ENCODE measurements at regions not wholly inside any gene's neighbourhood (a gene's known extent, or its start where the extent isn't known, plus 50 kb on each side); places are given as distances from the start of the nearest gene placed in this dataset.

DNA sequence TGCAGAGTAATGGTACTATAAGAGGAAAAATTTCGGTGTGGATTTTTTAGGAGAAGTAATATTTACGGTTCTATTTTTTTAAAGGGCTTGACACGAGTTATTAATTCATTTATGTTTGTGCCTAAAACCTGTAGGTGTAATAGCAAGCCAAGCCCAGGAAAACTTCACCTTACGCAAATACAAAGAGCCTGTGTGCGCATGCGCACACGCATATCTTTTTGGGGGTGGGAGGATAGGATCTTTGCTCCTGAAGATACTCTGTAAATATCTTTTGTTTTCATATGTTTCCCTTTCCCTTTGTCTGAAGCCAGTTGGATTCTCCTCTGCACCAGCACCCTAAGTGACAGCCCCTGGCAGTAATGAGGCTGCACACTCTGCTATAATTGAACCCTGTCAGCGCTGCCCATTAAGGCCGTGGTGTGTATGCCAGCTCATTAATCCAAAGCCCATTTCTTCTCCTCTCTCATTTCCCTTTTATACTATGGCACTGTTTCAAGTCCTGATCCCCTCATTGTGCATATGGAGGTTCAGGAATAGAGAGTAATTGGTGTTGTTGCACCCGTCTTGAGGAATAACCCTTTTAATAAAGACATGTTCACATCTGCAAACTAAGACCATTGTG is 327.2 kb upstream of the E2F7 start:
- DNase-seq, result no peak

DNA sequence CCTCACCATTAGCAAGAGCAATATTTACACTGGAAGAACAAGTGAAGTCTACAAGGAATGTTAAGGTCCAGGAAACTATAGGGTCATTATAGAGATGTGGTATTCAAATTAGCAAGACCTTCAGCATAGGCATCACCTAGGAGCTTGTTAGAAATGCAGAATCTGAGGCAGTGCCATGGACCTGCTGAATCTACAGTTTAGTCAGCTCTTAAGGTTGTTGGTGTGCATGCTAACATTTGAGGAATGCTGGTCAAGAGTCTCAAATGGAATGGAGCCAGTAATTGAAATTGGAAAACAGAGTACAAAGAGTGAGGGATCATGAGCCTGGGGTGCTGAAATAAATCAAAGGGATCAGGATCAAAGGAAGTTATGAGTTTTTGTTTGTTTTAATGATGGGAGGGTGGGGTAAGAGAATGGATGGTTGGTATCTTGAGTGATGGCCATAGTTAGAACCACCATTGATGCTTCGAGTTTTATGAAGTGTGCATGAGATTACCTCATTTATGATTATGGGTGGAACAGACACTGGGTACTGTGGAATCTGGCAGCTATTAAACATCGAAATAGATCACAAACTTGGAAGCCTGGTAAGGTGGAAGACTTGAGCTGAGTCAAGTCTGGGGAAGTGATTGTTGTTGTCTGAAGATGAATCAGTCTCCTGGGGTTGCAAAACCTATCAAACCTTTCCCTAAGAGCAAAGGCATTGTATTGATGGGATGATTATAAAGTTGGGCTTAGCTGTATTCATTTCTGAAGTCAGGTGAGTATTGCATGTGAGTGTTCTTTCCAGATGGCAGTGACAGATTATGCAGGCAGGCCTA is 323.3 kb upstream of the E2F7 start:
- no peak for DNase-seq

DNA sequence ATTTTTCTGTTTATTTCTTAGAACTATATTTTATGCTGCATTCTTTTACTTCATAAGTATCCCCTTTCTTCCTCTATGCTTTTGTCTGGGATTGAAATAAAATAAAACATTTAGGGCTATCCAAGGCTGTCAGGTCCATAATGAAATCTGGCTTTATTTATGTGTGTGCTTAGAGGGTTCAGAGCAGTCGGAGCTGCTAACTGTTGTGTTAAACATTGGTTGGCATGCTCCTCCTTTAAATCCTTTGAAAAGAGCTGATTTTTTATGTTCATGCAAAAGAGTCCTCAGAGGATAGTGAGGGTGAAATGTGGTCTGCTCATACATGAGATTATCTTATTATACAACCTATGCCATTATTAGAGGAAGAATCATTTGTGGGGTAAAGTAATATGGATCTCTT is 322.3 kb upstream of the E2F7 start:
- DNase-seq, result no peak

DNA sequence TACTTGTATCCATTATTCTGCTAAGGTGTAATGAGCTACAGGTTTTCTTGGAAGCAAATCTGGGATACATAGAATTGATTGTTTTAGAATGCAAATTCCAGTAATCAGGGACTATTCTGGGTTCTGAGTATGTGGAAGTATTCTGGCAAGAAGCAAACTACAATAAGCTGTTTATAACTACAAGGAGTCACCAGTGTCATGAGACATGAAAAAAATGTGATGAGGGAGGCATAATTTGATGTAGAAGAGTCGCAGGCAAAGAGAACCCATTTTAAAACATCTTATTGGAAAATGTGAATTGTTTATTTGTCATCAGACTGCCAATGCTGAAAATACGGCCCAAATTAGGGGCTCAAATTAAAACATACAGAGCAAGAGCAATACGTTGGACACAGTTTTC is 321.8 kb upstream of the E2F7 start:
- DNase-seq, result no peak

DNA sequence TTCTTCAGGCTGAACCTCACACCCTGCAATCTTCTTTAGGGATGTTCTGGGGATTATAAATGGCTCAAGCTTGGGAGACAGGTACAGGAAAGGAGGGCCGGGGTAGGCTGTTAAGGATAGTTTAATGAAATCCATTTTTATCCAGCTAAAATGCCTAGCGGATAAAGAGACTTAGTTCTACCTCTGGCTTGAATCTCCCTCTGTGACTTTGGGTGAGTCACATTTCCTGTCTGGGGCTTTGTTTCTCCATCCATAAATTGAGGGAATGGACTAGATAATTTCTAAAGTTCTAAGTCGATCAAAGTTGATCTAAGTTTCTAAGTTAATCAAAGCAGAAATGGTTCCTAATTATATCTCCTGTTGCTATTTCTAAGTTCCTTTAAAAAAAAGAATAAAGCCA is 319.6 kb upstream of the E2F7 start:
- no peak for DNase-seq

DNA sequence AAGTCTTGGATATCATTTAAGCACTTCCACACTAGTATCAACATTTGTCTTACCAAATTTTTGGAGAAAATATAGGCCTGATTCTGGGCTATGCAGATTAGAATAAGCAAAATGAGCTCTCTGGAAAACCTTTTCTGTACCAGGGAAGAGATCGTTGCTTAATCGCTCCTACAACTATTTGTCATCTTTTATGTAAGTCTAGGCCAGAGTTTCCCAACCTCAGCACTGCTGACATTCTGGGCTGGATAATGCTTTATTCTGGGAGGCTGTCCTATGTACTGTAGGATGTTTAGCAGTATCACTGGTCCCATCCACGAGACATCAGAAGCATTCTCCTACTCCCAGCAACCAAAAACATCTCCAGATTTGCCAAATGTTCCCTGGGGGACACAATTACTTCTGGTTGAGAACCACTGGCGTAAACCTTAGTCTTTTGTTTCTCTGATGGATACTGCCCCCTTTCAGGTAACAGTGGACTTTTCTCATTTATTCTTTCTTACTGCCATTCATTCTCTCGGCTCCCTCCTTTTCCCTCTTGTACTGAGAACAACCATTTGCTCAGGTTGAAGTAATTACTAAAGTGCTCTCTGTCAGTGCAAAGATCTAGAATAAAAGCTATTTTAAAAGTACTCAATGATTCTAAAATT is 316.9 kb upstream of the E2F7 start:
- no peak for DNase-seq

DNA sequence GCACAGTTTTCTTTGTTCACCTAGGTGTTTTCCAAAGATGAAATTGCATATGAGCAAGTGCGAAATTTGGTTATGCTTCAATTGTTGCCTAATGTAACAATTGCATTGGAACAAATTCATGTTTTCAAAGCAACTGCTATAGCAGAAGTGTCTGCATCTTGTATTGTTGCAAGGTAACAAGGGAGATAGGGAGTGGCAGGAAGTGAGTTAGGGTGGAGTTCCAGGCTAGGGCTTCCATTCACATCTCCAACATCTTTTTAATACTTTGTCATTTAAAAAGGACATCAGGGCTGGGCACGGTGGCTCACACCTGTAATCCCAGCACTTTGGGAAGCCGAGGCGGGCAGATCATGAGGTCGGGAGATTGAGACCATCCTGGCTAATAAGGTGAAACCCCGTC is 312.3 kb upstream of the E2F7 start:
- no peak for DNase-seq

DNA sequence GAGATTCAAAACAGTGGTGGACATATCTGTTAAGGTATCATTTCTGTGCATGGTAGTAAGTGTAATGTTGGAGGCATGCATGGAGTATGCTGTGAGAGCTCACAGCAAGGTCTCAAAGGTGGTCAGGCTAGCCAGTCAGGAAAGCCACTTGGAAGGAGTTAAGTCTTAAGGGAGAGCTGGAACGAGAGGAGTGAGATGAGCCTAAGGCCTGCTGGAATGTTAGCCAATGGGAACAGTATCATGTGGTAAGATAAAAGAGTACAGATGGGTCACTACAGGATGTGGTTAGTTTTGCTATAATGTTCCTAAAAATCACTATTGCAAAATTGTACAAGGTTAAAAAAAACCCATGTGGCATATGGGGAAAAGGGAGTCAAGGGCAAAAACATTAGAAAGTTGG is 311.7 kb upstream of the E2F7 start:
- DNase-seq, result no peak

DNA sequence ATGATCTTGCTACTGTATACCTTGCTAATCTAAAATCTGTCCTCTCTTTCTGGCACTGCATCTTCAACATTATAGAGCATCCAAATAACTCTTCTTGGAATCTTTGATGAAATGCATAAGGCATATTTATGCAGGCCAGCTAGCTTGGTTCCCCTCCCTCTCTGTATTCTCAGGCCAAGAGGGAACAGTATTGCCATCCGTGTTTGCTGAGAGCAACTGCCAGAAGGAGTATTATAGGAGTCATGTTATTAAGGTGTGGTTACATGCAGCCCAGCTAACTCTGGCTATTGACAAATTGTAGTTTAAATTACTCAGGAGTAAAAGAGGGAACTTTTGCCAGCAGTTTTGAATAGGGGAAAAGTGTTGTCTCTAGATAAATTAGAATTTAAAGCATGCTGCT is 309.3 kb upstream of the E2F7 start:
- DNase-seq, result no peak

DNA sequence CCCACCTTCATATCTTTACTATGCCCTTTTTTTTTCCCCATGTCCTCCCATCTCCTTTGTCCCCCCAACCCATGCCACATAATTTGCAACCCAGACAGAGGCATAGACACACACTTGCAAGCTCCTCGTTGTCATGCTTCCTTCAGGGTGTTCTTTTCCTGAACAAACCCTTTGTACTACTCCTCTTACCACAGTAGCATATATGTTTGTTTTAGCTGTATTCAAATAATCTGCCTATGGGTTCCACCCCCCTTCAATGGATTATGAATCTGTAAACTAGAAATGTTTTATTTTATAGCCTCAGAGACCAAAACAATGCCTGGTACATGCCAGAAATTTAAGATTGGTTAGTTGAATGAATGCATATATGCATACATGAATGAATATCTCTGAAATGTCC is 307.1 kb upstream of the E2F7 start:
- DNase-seq, result no peak

DNA sequence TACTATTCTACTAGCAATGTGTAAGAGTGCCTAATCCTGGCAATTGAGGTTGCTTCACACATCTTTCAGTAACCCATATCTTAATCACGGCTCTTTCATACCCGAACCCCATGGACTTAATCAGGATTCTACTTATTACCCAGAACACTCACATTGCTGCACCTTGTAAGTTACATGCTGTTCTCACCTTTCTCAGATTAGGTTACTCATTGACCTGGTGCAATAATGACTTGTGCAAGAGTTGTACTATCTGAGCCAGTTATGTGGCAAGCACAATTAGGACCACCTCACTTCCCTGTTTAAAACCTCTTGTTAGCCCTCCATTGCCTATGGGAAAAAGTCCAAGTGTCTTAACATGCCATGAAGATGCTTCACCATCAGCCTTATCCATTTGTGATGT is 306.7 kb upstream of the E2F7 start:
- no peak for DNase-seq

DNA sequence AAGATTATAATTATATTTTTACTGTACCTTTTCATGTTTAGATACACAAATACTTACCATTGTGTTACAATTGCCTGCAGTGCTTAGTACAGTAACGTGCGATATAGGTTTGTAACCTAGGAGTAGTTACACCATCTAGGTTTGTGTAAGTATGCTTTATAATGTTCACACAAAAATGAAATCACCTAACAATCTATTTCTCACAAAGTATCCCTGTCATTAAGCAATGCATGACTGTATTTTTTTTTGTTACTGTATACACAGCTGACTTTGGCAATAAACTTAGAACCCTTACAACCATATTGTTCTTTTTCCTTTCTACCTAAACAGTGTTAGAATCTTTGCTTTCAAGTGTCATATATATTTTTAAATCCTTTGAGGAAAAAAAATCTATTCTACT is 303.0 kb upstream of the E2F7 start:
- no peak for DNase-seq

DNA sequence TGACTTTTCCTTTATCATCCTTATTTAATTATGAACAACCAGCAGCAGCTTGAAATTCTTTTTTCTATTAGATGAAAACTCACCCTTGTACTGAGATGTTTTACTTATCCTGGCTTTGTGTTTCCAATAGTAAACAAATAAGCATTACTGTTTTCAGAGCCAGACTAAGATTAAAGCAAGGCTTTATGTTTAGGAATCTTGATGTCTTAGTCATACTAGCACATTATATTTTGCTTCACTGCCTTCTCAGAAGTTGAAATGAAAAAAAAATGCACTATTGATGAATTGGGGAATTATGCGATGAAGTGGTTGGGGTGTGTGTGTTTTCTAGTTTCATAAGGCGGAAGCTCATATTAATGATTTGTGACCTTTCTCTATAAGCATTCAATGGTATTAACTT is 301.2 kb upstream of the E2F7 start:
- DNase-seq, result no peak

DNA sequence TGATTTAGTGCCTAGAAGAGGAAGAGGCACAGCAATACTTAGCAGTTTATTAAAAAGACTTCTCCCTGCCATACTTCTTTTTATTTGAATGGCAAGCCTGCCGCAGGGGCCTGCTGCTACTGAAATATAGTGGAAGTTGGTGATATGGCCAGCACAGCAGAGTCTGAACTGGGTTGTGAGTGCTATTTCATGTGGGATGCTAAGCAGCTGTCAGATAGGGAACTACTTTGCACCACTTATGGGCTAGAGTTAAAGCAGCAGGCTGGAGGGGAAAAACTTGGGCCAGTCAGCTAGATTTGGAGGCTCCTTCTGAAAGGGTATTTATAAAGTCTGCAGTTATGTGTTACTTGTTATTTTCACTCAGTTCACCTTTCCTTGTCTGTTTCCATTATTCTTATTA is 299.0 kb upstream of the E2F7 start:
- no peak for DNase-seq

DNA sequence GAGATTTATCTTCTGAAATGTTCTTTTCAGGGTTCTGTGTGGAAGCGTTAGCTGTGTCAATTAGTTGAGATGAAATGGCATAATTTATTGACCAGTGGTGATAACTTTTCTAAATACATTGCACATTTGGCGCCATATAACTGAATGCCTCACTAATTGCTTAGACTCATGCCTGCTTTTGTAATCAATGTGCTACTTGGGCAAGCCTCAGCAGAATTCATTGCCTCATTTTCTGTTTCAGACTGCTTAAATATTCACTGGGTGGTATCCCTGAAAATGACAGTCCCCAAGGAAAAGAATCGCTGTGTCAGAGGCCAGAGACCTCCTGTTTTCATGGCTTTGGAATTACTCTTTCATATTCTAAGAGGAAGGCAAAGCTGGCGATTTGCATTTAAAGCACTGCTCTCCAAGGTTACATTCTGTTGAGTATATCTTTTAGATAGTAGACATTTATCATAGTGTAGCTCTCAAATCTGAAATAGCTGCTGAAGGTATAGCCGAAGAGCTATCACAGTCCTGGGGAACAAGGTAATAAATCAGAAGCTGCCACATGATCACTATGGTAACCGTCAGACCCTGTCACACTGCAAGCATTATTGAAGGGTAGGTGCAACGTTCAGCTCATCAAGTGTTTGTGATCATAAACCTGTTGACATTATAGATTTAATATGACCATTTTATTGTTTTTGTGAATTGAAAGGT is 297.3 kb upstream of the E2F7 start:
- no peak for DNase-seq

DNA sequence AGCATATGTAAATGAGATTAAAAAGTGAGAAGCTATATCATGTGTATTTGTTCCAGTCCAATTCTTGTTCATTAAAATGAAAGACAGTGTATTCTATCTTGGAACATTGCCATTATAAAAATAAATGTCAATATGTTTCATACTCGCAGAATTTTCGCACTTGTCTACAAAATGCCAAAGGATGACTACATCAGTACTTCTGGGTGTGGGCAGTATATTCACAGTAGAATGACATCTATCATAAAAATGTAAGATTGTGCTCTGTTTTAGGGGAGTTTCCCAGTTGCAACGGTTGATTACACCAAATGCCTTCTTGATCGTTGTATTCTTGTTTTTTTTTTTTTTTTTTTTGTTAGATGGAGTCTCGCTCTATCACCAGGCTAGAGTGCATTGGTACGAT is 292.3 kb upstream of the E2F7 start:
- DNase-seq, result no peak

DNA sequence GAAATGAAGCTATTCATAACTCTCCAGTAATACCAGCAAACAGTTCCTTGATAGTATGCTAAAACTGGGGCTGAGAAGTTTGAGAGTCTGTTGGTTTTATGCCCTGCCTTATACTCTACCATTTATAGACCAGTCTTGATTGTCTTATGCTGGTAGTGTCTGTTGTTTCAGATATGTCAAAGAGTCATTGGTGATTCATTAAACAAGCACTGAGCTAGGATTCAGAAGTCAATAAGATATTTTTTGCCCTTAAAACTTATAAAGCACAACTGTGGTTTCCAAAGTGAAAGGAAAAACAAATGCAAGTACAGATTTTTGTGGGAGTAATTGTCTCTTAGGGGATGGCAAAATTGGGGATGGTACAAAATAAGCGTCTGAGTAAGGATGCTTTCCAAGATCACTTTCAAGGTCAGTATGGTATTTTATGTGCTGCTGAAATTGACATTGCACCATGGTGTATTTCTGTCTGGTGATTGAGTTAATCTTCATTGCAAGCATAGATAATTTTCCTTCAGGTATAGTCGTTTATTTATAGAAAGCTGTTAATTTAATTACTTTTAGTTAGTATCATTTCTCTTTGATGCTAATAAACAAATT is 289.5 kb upstream of the E2F7 start:
- no peak for DNase-seq

DNA sequence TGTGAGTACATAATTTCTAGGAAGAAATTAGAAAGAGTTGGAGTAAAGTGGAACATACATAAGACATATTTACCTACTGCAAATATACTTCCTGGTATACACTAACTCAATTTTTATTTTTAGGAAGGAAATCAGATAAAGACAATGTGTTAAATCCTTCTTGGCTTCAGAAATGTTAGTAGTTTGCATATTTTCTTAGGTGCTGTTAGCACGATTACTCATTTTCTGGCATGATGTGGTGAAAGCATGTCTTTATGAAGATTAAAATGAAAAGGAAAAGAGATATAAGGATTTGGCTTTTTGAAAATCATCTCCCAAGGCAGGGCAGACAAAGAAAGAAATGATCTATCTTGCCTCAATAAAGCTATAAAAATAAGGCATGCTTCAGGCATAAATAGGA is 287.6 kb upstream of the E2F7 start:
- no peak for DNase-seq

DNA sequence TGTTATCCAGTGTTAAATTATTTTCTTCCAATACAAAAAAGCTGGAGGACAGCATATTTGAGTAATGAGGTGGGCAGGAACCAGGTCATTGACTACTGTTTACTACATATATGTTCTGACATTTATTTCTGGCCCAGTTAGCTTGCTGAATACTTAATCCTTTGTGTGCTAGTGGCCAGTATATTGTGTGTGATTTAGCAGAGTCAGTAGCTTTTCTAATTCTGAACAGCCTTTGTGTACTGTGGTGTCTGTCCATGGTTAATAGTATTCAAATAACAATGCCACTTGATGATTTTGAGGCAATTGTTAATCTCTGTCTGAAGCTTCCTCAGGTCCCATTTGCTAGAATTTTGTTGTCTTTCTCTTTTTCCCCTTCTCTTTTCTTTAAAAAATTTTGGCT is 286.5 kb upstream of the E2F7 start:
- DNase-seq, result no peak

DNA sequence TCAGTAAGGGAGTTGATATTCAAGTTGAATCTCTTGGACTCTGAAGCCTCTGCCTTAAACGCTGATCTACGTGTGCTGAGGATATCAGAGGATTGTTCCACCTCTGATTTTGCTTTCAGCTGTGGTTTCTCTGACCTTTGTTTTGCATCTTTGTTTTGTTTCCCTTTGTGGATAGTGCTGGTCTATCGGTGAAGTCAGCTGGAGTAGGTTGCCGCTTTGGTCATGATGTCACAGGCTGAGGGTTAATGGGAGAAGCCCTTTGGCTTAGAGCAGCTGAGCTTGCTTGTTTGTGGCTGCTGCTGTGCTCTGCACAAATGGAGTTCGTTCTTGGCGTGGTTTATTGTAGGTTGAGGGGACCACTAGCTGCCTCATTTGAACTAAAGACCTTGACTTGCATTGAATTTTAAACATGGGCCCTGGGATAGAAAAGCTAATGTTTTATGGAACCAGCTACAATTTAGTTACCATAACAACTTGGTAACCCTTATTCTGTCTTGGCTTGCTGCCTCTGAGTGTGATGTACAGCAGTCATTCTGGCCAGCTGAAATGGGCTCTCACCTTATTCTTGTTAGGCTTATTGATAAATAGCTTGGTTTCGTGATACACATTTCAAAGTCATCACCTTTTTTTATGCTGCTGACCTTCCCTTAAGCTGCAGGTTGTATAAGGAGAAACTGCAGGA is 284.5 kb upstream of the E2F7 start:
- DNase-seq, result no peak

DNA sequence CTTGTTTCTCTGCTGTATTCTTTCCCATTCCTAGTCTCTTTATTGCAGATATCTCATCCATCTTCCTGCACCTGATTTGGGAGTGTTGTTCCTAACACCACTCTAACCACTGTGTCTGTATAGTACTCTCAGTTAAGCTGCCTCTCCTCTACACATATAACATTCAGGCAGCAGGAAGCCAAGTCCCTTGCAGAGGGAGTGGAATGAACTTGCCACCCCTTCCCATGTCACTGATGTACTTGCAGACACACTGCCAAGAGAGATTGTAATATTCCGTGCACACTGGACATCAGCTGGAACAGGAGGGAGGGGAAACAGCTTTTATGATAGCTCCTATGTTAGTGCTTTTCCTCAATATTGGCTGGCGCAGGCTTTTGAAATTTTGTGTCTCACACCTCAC is 281.6 kb upstream of the E2F7 start:
- no peak for DNase-seq

DNA sequence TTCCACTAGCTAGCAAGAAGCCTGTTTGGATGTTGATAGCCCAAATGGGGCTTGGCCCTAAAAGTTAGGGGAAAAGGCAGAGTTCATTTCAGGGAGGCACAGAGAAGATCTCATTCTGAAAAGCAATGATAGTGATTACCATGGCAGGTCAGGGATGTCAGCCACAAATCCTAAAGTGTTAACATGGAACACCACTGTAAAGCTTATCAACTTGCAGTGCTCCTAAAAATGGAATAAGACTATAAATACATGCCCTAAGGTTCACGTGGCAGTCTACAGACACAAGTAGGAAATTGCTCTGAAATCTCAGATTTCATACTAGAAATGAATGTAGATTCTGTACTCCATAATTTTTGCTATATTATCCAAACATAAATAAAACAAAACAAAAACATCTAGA is 280.0 kb upstream of the E2F7 start:
- no peak for DNase-seq

DNA sequence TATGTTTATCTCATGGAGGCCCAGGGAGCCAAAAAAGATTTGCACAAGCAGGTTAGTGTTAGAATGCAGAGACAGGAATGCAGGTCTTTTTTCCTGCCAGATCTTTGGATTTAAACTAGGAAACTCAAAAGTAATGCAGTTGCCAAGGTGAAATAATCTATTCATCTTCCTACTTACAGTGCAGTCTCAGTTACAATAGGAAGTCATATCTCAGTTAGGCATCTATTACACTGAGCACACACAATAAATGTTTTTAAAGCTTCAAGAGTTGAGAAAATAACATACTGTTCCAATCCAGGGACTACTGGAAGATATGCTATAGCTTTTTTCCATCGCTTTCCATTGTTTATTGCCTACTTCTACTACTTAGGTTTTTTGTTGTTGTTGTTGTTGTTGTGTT is 279.3 kb upstream of the E2F7 start:
- no peak for DNase-seq
